Fibroblast of the conjunctiva (primary cell): ENCODE measurements at regions not wholly inside any gene's neighbourhood (a gene's known extent, or its start where the extent isn't known, plus 50 kb on each side); places are given as distances from the start of the nearest gene placed in this dataset.
"Not testable (repeated sequence)": the region's sequence is repeated elsewhere in the genome, so short reads cannot be mapped to it uniquely, and the experiment has no call there.

ENCODE experiments used
- DNase-seq: peaks from one replicate; pipeline ENCODE4 v3.0.0-alpha.2; 2010; ENCODE audit warnings: low read depth

DNA sequence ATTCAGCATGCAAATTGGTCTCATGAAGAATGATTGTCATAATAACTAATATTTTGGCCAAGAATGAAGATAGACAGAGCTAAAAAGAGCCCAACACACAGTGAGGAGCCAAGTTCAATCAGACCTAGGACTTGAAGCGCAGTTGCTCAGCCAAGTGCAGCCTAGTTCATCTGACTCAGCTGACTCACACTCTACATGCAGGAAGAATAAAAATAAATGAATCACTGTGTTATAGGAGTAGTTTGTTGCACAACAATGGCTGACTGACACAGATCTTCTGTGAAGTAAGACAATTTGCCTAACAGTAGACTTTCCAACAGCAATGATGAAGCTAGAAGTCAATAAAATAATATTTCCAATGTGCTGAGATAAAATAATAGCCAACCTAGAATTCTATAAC, 261.5 kb downstream of the CEMIP2 start:
- peak; percentile 52 for DNase-seq

DNA sequence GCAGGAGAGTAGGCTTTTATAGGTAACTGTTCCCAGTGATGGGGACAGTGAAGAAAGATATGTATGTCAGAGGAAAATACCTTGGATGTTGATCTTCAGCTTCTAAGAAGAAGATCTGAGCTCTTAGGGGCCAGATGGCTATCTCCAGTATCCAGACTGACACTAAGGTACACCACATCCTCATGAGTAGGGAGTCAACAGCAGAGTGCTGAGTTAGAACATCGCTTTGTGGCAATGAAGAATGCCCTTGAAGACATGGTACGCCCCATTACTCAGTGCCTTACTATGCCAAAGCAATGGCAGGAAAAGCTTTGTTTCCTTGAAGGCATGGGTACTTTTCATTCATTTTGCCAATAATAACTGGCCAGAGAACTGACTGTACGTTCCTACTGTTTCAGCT, 263.7 kb downstream of the CEMIP2 start:
- no peak for DNase-seq

DNA sequence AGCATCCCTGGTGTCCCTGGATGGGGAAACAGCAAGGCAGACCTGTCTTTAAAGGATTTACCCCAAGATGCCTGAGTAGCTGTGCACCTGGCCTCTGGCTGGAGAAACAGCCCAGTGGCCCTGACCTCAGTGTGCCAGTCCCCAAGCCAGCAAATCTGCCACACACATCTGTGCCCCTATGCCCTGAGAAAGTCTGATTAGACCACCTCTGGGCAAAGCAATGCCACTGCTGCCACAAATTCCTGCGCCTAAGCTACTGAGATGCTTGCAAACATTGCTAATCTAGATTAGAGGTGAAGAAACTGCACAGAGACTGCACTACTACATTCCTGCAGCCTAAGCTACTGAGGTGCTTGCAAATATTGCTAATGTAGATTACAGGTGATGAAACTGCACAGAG, 269.6 kb downstream of the CEMIP2 start:
- DNase-seq: no peak

DNA sequence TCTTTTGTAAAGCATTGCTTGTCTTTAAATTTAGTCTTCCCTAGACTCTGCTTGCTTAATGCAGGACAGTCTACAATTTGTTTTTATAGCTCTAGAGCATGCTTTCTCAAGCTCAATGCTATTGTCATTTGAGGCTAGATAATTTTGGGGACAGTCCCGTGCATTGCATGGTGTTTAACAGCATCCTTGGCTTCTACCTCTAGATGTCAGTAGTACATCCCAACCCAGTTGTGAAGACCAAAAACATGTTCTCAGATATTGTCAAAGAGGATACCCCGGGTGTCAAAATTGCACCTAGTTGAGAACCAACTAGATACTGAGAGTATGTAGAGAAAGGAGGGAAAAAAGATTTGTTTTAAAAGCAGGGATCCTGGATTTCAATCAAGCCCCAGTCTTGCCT, 277.5 kb downstream of the CEMIP2 start:
- no peak for DNase-seq

DNA sequence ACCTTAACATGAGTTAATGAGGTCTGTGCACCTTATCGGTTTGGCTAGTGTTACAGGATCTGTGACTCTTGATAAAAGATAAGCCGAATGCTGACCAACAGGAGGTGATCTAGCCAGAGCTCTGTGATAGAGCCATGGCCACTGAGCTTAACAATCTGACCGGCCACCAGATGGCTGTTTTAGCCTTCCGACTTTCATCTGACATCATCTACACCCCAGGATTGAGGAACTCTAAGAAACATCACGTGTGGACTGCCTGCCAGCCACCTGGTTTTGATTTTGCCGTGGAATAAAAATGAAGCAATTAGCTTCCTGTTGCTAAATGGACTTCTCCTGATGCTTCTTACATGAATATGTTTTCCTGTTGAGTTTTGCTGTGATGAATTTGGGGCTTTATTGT, 281.3 kb downstream of the CEMIP2 start:
- no peak for DNase-seq

DNA sequence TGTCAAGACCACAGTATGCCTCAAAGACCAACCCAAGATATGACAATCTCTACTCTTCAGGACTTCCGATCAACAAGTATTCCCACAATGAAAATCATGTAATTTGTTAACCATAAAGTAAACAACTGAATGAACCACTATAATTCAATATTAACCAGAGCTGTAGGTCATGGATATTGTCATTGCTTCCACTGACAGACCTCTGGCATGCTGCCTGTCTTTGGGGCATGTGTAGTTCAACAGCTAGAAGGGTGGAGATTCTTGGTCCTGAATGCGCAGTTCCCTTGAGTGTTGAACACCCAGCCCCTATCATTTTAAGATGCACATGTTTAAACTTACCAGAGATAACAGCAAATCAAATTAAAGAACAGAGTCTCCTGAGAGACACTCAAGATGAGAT, 283.0 kb downstream of the CEMIP2 start:
- DNase-seq: no peak

DNA sequence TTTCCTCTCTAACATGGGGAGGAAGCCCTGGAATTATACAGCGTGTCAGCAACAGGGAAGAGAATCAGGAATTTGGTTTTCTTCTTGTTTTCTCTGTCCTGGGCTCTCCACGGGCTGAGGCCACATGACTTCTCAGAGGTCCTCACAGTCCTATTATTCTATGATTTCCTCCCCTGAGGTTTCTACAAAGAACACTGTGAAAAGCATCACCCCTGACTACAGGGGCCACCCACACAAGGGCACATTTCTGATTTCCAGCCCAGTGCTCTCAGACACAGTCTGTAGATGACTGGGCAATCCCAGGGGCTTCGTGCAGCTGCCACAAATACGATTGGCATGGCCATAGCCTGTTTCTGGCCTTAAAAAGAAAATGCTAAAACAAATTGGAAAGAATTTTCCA, 284.9 kb downstream of the CEMIP2 start:
- DNase-seq: no peak

DNA sequence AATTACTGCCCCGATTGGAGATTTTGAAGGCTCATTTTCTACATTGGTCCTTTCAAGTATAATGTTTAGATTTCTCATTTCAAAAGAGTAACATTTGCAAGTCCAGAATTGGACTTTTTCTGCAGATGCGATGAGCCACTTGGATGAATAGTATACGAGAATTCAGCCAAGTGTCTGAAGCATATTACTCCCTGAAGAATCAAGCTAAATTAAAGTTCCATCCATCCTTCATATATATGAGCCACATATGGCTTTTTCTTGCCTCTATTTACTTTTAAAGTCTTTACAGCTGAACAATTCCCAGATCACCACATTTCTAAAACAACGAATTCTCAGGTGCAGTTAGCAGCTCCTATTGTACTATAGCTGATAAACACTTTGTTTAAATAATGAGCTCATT, 288.7 kb downstream of the CEMIP2 start:
- no peak for DNase-seq

DNA sequence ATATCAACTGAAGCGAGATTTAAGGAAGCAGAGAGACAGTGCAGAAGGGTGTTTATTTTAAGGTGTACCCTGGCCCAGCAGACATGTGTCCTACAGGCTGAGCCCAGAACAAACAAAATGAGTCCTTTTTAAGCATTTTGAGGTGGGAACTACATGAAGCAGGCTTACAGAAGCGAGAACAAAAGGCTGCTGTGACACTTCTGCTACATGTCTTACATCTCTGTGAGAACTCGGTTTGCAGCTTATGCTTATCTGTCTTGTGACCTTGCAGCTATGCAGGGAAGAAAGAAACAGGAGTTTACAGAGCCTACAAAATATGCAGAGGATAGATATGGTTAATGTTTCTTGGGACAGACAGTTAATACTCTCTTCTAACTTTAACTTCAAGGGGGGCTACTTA, 295.9 kb downstream of the CEMIP2 start:
- DNase-seq: no peak

DNA sequence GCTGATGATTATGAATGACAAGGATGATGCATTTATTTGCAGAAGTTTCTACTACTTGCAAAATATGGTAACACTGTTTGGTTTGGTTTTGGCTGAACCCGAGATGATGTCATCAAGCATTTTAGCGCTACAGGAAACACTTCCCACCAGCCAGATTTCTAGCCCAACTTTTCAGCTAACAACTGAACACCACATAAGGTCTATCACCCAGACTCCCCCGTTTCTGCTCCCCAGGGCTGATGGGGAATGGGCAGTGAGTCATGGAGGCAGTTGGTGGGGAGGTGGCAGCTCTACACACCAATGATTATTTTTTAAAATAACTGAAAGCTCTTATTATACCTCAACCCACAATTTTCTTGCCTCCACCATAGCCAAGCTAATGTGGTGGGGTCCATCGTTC, 302.9 kb downstream of the CEMIP2 start:
- DNase-seq: no peak

DNA sequence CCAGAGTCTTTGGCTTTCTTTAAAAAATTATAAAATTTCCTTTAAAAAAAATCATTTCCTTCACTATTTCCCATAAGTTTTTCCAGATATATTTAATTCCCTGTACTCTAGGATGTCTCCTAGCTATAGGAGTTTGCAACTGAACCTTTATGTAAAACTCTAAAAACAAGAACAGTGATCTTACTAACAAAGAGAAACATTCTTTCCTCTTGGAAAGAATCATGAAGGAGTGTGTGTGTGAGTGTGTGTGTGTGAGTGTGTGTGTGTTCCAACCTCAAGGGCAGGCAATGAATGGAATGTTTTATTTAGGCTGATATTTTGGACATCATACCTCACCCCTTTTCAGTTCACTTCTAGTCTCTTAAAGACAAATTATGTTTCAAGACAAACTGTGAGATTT, 309.2 kb downstream of the CEMIP2 start:
- no peak for DNase-seq

DNA sequence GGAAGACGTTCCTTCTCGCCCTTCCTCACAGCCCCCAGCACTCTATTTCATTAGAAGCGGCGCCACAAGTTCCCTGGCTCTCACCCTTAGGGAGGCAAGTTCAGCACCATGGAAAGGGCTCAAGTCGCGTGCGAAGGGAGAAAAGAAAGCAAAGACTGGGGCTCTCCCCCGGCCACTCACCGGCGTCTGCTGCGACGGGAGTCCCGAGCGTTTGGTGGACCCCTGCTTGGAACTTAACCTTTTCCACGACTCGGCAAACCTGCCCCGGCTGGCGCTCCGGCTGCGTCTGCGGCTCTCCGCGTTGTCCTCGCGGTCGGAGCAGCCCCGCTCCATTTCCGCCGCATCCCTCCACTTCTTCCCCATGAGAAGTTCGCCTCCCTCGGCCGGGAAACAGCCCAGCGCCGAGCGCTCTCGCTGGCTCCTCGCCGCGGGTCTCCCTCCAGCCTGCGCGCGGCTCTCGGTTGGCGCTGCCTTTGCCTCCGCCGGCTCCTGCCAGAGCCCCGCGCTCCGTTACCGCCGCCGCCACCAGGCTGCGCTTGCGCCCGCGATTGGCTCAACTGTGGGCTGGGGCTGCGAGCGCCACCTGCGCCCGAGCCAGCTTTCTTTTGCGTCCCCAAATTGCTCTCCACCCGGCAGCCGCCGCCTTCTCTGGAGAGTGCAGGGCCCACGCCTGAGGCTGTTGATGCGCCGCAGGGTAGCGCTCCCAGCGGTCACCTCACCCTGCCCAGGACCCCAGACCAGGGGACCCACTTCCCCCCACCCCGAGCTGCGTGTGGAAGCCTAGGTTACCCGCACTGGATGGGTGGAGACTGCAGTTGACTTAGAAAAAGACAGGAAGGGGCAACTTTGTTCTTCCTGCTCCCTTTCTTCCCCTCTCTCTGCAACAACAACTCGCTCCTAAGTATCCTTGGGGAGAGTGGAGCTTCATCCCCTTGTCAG, 321.6 kb downstream of the CEMIP2 start:
- peak; percentile 1 for DNase-seq

DNA sequence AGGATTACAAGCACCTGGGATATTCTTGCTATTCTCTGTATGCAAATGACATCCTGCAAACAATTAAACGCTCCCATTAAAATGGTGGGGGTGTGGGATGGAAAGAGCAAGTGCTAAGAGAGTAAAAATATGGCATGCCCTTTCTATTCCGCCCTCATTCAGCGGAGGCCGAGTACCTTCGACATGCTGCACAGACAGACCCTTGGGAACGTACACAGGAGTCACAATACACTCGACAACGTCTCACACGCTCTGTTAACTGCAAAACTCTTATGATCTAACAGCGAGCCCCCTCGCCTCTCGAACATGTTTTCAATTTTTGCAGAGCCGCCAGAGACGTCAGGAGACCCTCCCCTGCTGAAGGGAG, 322.2 kb downstream of the CEMIP2 start:
- no peak for DNase-seq

DNA sequence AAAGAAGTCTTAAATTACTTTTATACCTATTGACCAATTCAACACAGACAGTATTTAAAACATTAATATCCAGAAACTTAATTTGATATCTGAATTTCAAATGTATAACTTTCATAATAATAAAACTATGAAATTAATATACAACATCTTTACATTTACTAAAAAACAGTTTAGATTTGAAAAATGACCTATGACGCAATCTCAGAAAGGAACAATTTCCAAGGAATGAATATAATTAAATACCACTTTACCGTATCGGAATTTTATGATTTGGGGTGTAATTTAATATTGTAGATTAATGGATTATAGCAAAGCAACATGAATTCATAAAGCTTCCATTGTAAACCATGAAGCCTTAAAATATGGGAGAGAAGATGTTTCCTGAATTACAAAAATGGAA, 321.5 kb upstream of the TRPM3 start:
- no peak for DNase-seq

DNA sequence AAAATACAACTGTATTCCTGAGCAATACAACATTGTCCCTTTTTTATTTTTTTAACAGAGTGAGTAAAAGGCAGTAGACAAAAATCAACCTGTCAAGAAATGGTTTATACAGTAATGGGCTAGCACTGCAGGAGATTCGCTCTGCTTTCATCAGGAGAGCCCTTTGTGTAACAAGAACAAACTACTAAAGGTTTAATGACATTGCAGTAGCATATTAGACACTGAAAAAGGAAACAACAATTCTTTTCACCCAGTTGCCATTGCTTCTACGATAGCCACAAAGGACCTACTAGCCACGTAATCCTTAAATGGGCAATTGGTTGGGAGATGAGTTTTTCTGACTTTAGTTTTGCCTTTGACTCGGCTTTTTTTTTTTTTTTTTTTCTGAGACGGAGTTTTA, 319.8 kb upstream of the TRPM3 start:
- no peak for DNase-seq

DNA sequence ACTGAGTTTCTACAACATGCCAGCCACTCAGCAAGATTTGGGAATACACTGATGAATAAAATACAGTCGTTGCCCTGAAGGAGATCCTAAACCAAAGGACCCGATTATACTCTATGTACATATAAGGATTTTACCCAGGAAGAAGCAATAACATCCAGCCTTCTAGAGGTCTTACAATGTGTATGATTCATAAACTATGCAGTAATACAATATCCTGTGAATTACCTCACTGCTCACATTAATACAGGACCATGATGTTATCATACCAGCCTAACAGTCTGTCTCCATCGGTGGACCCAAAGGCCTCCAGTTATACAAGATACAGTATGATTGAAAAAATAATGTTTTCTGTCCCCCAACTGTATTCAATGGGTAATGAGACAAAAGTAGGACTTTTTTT, 310.5 kb upstream of the TRPM3 start:
- no peak for DNase-seq

DNA sequence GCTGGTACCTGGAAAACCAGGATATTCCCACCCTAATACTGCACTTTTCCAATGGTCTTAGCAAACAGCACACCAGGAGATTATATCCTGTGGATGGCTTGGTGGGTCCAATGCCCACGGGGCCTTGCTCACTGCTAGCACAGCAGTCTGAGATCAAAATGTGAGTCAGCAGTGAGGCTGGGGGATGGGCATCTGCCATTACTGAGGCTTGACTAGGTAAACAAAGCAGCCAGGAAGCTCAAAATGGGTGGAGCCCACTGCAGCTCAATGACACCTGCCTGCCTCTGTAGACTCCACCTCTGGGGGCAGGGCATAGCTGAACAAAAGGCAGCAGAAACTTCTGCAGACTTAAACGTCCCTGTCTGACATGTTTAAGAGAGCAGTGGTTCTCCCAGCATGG, 285.9 kb upstream of the TRPM3 start:
- not testable (repeated sequence) for DNase-seq

DNA sequence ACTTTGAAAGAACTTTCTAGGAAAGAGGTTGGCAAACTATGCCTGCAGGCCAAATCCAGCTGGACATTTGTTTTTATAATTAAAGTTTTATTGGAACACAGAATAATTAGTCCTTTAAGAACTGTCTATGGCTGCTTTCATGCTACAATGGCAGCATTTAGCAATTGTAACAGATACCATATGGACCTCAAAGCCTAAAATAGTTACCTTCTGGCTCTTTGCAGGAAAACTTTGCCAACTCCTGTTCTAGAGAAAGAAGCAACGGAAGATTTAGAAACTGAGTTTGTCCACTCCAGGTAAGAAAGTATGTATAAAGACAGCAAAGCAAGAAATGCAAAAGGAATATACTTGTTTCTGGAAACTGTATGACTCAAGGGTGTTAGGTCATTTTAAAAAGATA, 281.7 kb upstream of the TRPM3 start:
- no peak for DNase-seq

DNA sequence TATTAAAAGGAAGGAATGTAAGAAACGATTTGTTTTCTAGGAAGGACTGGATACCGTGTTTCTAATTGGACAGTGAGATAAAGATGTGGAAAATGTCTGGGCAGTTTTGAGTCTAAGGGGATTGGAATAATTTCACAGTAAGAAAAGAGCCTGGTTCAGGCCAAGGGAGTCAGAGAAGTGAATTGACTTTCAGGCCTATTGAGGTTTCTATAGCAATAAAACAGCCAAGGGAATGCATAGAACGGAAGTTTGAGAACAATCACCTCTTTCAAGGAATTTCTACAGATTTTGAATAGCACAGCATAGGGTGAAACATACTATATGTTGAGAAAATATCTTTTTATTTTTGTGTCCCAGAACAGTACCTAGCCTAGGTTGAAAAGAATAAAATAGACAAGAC, 271.6 kb upstream of the TRPM3 start:
- no peak for DNase-seq

DNA sequence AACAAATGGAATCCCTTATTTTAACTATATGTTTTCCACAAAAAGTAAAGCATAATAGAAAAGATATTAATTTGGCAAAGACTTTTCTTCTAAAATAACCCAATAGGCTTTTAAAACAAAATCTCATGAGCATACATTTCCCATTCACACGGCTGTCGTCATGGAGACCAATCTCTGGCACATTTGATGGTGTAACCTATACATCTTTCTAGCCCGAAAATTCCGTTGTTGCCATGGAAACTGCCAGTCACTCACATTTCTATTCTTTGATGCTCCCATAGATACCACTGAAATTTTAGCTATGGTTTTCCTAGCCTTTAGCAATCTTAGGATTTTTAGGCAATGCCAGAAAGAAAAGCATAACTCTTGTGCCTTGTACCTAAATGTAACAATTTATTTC, 262.9 kb upstream of the TRPM3 start:
- no peak for DNase-seq

DNA sequence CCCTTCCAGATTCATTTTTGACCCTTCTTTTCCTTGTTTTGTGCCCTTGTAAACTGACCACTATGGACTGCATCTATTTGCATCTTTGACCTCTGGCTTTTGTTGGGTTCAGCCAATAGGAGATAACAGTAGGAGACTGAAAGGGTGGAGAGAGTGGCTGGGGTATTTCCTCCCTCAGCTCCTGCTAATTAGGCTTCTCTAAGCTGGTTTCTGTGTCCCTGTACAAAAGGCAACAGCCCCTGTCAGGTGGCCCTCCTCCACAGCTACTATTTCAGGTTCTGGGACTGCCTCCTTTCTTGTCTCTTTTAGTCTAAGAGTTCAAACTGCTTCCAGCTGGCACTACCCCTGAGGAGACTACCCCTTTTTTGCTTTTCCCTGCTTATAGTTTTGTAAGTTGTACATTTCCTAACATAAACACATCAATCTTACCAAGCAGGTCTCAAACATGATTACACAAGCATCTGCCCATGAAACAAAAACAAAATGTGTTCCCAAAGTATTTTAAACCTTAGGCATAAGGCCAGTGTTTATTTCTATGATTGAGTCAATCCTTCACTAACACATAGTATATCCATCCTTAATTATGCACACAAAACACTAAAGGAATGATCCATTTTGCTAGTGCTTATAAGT, 262.0 kb upstream of the TRPM3 start:
- no peak for DNase-seq

DNA sequence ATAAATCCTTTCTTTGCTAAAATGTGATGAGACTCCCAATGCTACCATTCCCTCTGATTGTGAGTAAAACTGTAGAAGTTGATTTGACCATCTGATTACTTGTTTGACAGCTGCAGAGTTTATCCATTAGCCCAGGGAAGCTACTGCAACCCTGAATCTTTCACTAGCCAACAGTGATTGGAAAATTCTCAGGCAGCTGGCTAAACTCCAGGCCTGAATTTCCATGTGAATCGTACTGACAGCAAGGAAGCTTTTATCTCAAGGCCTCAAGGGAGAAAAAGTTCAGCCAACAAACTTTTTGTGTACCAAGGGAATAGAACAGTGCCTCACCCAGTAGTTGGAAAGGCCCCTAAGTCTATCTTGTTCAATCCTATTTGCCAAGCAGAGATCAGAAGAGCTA, 246.7 kb upstream of the TRPM3 start:
- no peak for DNase-seq

DNA sequence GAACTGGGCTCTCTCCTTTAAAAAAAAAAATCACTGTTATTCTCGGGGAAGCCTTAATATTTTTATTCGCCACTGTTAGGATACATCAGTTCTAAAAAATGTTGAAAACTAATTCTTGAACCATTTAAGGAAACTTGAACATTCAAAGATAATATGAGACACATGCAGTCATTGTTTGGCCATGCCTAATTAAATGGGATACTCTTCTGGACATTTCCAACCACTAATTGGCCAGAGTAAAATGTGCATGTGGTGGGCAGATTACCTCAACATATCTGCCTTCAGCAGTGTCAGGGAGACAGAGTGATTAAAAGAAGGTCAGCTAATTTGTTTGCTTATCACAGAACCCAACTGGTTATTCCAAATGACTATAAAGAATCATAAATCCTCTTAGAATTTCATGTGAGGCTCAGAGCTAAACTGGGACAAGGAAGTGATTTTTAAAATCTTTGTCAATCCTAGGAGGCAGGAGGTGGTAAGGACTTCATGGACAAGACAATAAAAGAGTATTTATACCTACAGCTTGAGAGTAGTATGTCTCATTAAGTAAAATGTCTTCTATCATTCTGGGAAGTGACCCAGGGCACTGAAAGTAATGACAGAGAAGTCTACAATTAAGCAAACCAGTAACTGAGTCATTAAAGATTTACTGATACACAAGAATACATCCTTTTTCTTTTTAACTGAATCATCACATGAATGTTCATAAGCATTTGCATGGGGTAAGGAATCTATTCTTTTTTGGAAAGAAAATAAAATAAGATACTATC, 242.9 kb upstream of the TRPM3 start:
- DNase-seq: no peak
